Naive thymus-derived CD8-positive, alpha-beta T cell (primary cell): ENCODE measurements at regions not wholly inside any gene's neighbourhood (a gene's known extent, or its start where the extent isn't known, plus 50 kb on each side); places are given as distances from the start of the nearest gene placed in this dataset.

Experiments
- ATAC-seq, 2 donors: fragments of 150-1000 bp; cut with Tn5 transposase in 1 of 2; sonication (Bioruptor Pico), chemical (Tn5 transposase) in 1 of 2; 1 replicate in 1 of 2; 2 replicates in 1 of 2; pipeline ENCODE4 v1.10.0; 2021; ENCODE audit warnings: mild to moderate bottlenecking in 2 of 2, moderate library complexity in 2 of 2
- POLR2A ChIA-PET: fragments of 350-600 bp; sonication (Branson Sonifier 250); formaldehyde crosslinking; loops from one replicate; lab custom pipeline; 2021; ENCODE audit warnings: antibody characterized with exemption; lab: Charles Lee
- DNase-seq, 10 donors: peaks; one replicate each; pipeline versions ENCODE4 v3.0.0 to v3.0.0-alpha.2; 2020 to 2022
- H3K27ac Mint-ChIP-seq, 10 donors: one replicate each; pipeline ENCODE4 v1.8.0; 2020 to 2022; ENCODE audit warnings: mild to moderate bottlenecking in 10 of 10, mixed read lengths in 10 of 10, moderate library complexity in 4 of 10, inconsistent platforms in 1 of 10
- H3K27me3 Mint-ChIP-seq, 5 donors: one replicate each; pipeline ENCODE4 v1.8.0; 2021 to 2022; ENCODE audit warnings: mixed read lengths in 5 of 5
- H3K36me3 Mint-ChIP-seq, 3 donors: one replicate each; pipeline ENCODE4 v1.8.0; 2020 to 2022; ENCODE audit warnings: mixed read lengths in 3 of 3, mild to moderate bottlenecking in 2 of 3, inconsistent platforms in 1 of 3
- H3K4me1 Mint-ChIP-seq, 4 donors: one replicate each; pipeline ENCODE4 v1.8.0; 2021 to 2022; ENCODE audit warnings: mixed read lengths in 4 of 4
- H3K4me3 Mint-ChIP-seq, 10 donors: one replicate each; pipeline ENCODE4 v1.8.0; 2020 to 2022; ENCODE audit warnings: mild to moderate bottlenecking in 10 of 10, mixed read lengths in 10 of 10, moderate library complexity in 6 of 10, inconsistent platforms in 1 of 10
- H3K9me3 Mint-ChIP-seq, 9 donors: one replicate each; pipeline ENCODE4 v1.8.0; 2020 to 2022; ENCODE audit warnings: mixed read lengths in 9 of 9, mild to moderate bottlenecking in 3 of 9, inconsistent platforms in 1 of 9, moderate library complexity in 1 of 9

DNA sequence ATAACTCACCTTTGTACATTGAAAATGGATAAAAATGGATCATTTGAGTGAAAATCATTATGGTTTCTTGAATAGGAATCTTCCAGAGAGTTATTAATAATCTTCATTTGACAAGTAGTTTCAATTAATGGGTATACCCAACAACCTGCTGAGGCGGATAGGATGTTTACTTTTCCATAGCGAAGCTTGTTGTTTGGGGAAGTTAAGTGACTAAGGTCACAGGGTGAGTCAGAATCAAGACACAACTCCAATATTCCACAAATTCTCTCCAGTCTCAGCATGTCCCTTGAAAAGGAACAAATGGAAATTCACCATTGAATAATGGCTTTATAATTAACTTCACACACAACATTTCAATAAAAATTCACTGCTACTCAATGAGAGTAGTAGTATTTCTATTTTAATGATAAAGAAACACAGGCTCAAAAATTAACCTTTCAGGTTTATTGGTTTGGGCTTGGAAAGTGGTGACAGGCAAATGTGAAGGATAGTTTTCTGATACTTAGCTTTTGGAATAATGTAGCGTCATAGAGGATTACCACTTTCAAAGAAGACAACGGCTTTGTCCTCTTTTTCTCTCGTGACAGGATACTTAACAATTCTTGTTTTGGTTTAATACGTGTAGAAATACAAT, 211.3 kb downstream of the GPD2 start:
- POLR2A ChIA-PET = no interaction called here
- no peak overlapping the region for H3K4me3 Mint-ChIP-seq
- DNase-seq (no peak), ATAC-seq (no peak)
- peaks cover 0 to 12% (median 0%) of the 10 kb centered on the region in 9 donors for H3K9me3 Mint-ChIP-seq
- peaks cover 4 to 14% (median 7%) of the 10 kb centered on the region in 5 donors for H3K27me3 Mint-ChIP-seq
- no peak overlapping the region for H3K27ac Mint-ChIP-seq
- no peaks in the 10 kb centered on the region for H3K4me1 Mint-ChIP-seq
- no peaks in the 10 kb centered on the region for H3K36me3 Mint-ChIP-seq

DNA sequence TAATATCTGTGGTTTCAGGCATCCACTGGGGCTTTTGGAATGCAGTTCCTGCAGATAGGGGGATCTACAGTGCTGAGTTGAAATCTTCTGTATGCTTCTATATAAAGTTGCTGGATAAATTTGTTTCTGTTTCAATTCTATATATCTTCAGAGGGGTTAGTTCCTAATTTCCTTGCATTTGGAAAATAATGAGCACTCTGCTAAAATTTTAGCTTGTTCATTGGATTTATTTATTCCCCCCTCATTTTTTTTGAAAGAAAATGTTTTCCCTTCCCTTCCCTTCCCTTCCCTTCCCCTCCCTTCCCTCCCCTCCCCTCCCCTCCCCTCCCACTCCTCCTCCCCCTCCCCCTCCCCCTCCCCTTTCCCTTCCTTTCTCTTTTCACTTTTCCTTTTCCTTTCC, 212.3 kb downstream of the GPD2 start:
- POLR2A ChIA-PET = no interaction called here
- H3K4me3 Mint-ChIP-seq = no peak overlapping the region
- H3K27ac Mint-ChIP-seq = no peak overlapping the region
- no peak for DNase-seq
- no peak for ATAC-seq
- no peaks in the 10 kb centered on the region for H3K4me1 Mint-ChIP-seq
- H3K36me3 Mint-ChIP-seq = no peaks in the 10 kb centered on the region
- peaks cover 4 to 14% (median 7%) of the 10 kb centered on the region in 5 donors for H3K27me3 Mint-ChIP-seq
- H3K9me3 Mint-ChIP-seq = peaks cover 0 to 12% (median 0%) of the 10 kb centered on the region in 9 donors

DNA sequence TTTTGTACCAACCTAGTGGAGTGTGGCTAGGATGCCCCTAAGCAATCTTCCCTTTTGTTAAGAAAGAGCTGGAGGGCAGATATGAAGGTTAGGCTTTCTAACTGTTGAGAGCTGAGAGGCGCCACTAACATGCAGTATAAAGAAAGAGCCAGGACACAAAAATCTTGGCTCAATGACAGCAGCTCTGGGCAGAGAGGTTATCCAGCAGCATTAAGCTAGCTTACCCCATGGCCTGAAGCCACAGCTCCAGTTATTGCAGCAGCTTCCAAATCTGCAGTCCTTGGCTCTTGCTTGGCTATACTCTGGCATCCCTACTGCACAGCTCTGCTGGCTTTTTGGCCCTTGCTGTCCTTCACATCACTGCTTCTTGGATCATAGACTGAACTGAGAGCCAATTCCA, 213.4 kb downstream of the GPD2 start:
- Mint-ChIP-seq H3K27me3 (peaks cover 4 to 14% (median 7%) of the 10 kb centered on the region in 5 donors), H3K4me3 (no peak overlapping the region), H3K4me1 (no peaks in the 10 kb centered on the region), H3K27ac (no peak overlapping the region), H3K9me3 (peaks cover 0 to 12% (median 0%) of the 10 kb centered on the region in 9 donors), H3K36me3 (no peaks in the 10 kb centered on the region)
- no peak for ATAC-seq
- POLR2A ChIA-PET = no interaction called here
- DNase-seq = no peak

DNA sequence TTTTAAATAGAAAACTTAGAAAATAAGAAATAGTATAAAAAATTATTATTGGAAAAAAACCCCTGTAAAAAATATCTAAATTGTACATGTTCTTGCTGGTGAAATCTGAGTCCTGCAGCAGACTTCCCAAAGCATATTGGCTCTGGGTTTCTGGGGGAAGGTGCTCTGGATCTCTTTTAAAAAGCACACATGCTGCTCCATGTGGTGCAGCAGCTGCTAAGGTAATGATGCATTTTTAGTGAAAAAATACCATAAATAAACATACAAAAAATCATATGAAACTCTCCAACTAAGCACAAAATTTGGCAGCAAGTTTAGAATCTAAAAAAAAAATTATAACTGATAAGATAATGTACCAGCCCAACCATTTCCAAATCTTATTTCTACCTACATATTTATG, 216.5 kb downstream of the GPD2 start:
- Mint-ChIP-seq H3K9me3 (no peaks in the 10 kb centered on the region), H3K4me3 (no peak overlapping the region), H3K36me3 (no peaks in the 10 kb centered on the region), H3K27me3 (peaks cover 0 to 5% (median 5%) of the 10 kb centered on the region in 5 donors), H3K4me1 (no peaks in the 10 kb centered on the region), H3K27ac (no peak overlapping the region)
- DNase-seq = no peak
- no peak for ATAC-seq
- POLR2A ChIA-PET = no interaction called here

DNA sequence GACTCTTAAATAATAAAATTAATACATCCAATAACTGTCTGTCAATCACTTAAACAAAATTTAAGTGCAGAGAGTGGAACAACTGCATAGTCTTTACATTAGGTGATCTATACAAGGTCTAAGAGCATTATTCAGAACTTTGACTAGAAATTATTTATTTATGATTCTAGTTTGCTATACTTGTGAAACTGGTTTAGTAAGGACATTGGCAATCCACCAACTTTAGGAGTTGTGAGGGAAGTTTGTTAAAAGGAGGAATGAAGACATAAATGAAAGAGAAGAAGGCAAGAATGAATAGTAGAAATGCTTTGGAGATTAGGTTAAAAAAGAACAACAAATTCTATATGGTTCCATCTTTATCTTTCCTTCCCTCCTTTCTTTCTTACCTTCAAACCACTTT, 217.5 kb downstream of the GPD2 start:
- no peak for ATAC-seq
- no peak overlapping the region for H3K4me3 Mint-ChIP-seq
- DNase-seq = no peak

DNA sequence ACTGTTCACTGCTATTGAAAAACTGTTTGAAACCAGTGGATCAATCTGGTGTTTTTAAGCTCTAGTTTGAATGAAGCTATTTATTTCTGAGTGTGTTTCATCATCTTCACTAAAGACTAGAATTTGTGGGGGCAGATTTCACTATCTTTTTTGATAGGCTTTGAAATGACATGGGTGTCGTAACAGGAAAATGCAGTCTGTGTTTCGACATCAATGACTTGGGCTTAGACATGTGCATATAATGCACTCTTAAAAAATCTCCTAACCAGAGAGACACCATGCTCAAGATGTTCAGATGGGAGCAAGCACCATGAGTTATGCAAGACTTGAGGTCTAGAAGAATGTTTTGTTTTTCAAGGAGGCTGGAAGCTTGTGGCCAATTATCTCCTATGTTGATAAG, 221.6 kb downstream of the GPD2 start:
- no peak for DNase-seq
- Mint-ChIP-seq H3K4me1 (no peaks in the 10 kb centered on the region), H3K9me3 (peaks cover 0 to 2% (median 0%) of the 10 kb centered on the region in 9 donors), H3K27ac (no peak overlapping the region), H3K27me3 (peaks cover 0 to 14% (median 2%) of the 10 kb centered on the region in 5 donors), H3K36me3 (no peaks in the 10 kb centered on the region), H3K4me3 (no peak overlapping the region)
- ATAC-seq = no peak
- POLR2A ChIA-PET = no interaction called here

More for the DNA sequence above, 217.5 kb downstream of the GPD2 start:
- H3K27me3 Mint-ChIP-seq = peaks cover 0 to 5% (median 5%) of the 10 kb centered on the region in 5 donors
- POLR2A ChIA-PET = no interaction called here
- H3K9me3 Mint-ChIP-seq = no peaks in the 10 kb centered on the region
- no peaks in the 10 kb centered on the region for H3K4me1 Mint-ChIP-seq
- no peaks in the 10 kb centered on the region for H3K36me3 Mint-ChIP-seq
- no peak overlapping the region for H3K27ac Mint-ChIP-seq

DNA sequence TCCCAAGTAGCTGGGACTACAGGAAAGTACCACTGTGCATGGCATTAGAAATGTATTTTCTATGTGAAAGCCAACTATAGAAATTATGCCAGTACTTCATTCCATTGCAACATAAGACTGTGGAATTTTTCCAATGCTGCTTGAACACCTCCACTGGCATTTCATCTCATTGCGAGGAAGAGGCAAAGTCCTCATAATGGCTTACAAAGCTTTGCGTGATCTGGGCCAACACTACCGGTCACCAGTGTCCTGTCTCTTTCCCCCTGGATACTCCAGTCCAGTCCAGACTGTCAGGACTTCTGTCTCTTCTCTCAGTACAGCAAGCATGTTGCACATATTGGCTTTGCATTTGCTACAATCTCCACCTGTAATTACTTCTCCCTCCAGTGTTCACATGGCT, 223.5 kb downstream of the GPD2 start:
- POLR2A ChIA-PET = no interaction called here
- Mint-ChIP-seq H3K4me3 (no peak overlapping the region), H3K27me3 (peaks cover 0 to 14% (median 2%) of the 10 kb centered on the region in 5 donors), H3K4me1 (peaks cover 0 to 2% (median 0%) of the 10 kb centered on the region in 4 donors), H3K36me3 (no peaks in the 10 kb centered on the region), H3K9me3 (peaks cover 0 to 2% (median 0%) of the 10 kb centered on the region in 9 donors), H3K27ac (no peak overlapping the region)
- ATAC-seq (no peak), DNase-seq (no peak)

DNA sequence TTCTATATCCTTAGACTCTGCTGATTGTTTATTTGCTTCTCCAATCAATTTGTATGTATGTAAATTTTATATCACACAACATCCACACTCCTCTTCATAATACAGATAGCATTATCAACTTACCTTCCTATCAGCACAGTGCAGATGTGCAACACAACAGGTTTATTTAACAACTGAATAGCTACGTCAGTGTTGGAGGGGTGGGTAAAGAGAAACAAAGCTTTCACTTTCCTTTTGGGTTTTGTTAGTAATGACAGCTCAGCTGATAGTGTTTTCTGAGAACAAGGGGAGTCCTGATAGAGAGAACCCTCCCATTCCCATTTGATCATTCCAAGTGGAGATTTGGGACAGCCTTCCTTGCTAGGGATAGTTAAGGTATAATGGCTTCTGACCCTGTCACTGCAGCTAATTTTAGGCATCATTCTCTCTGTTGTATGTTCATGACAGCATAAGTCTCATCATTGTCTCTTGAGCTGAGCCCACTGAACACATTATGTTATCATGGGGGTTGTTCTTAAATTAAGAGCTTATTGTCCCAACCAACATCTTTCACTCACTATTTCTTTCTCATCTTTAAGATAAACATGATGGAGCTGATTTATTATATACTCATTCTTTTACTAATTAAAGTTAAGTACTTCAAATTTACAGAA, 227.7 kb downstream of the GPD2 start:
- DNase-seq (no peak), ATAC-seq (no peak)
- Mint-ChIP-seq H3K4me1 (peaks cover 0 to 2% (median 0%) of the 10 kb centered on the region in 4 donors), H3K4me3 (no peak overlapping the region), H3K36me3 (peaks cover 0 to 7% (median 1%) of the 10 kb centered on the region in 3 donors), H3K9me3 (peaks cover 0 to 15% (median 4%) of the 10 kb centered on the region in 9 donors), H3K27ac (no peak overlapping the region), H3K27me3 (peaks cover 0 to 12% (median 5%) of the 10 kb centered on the region in 5 donors)
- POLR2A ChIA-PET = no interaction called here

DNA sequence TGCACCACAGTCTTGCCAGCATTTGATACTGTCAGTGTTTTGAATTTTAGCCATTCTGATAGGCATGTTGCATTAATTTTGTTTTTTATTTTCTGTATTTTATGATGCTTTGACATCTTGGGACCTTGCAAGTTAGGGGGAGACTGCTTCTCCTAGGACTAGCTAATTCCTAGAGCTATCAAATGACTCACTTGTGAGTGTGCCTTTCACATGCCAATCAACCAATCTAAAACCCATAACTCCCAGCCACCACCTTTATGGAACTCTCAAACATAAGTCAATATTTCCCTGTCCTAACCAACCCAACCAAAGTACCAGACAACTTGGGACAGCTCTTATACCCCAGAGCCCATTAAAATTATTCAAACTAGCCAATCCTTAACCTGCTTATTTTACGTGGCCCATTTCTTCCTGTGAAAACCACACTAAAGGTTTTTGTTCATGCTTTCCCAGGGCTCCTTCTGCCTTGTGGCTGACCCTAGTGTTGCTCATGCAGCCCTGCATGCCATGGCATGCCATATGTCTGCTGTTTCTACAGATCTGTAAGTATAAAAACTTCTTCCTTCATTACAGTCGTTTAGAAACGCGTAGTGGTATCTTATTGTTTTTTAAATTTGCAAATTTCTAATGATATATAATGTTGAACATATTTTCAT, 230.1 kb downstream of the GPD2 start:
- Mint-ChIP-seq H3K27ac (no peak overlapping the region), H3K4me1 (peaks cover 0 to 2% (median 0%) of the 10 kb centered on the region in 4 donors), H3K9me3 (peaks cover 0 to 21% (median 4%) of the 10 kb centered on the region in 9 donors), H3K4me3 (no peak overlapping the region), H3K27me3 (peaks cover 0 to 15% (median 7%) of the 10 kb centered on the region in 5 donors), H3K36me3 (peaks cover 0 to 9% (median 1%) of the 10 kb centered on the region in 3 donors)
- POLR2A ChIA-PET = no interaction called here
- ATAC-seq (no peak), DNase-seq (no peak)

DNA sequence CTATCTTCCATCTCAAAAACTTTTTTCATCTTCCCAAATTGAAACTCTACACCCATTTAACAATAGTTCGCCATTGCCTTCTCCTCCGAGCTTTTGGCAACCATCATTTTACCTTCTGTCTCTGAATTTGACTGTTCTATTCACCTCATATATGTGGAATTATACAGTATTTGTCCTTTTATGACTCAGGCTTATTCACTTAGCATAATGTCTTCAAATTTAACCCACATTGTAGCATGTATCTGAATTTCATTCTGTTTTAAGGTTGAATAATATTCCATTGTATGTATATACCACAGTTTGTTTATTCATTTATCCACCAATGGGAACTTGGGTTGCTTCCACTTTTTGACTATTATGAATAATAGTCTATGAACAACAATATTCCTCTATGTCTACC, 233.9 kb downstream of the GPD2 start:
- Mint-ChIP-seq H3K36me3 (peaks cover 0 to 9% (median 1%) of the 10 kb centered on the region in 3 donors), H3K4me1 (no peaks in the 10 kb centered on the region), H3K27ac (no peak overlapping the region), H3K27me3 (peaks cover 0 to 15% (median 7%) of the 10 kb centered on the region in 5 donors), H3K9me3 (peaks cover 0 to 21% (median 4%) of the 10 kb centered on the region in 9 donors), H3K4me3 (no peak overlapping the region)
- ATAC-seq = no peak
- POLR2A ChIA-PET = no interaction called here
- DNase-seq = no peak

DNA sequence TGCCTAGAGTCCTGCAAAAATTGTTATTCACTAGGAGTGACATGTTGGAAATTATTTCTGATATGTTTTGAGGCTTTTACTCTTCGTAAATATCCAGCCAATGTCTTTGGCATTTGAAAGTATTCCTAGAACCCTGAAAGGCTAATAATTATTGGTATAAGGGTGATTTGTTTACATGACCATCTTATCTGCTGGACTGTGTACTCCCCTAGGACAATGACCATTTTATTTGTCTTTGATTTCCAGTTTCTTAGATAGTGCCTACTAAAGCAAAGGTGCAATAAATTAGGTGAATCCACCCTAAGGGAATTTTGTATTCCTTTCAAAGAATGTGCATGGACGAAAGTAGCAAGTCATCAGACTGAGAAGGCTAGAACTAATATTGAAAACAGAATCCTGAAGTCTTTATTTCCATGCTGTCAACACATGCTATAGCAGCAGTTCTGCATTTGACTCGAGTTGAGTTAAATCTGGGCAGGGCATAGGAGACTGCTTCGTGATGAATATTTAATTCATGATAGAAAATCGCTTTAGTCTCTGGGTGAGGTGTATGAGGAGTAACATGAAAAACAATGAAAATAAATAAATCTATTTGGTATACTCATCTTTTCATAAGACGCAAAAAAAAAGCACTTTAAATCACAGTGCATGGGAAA, 235.7 kb downstream of the GPD2 start:
- POLR2A ChIA-PET = no interaction called here
- Mint-ChIP-seq H3K4me1 (no peaks in the 10 kb centered on the region), H3K27me3 (peaks cover 0 to 14% (median 7%) of the 10 kb centered on the region in 5 donors), H3K4me3 (no peak overlapping the region), H3K36me3 (peaks cover 0 to 9% (median 1%) of the 10 kb centered on the region in 3 donors), H3K27ac (no peak overlapping the region), H3K9me3 (peaks cover 0 to 21% (median 4%) of the 10 kb centered on the region in 9 donors)
- ATAC-seq (no peak), DNase-seq (no peak)

DNA sequence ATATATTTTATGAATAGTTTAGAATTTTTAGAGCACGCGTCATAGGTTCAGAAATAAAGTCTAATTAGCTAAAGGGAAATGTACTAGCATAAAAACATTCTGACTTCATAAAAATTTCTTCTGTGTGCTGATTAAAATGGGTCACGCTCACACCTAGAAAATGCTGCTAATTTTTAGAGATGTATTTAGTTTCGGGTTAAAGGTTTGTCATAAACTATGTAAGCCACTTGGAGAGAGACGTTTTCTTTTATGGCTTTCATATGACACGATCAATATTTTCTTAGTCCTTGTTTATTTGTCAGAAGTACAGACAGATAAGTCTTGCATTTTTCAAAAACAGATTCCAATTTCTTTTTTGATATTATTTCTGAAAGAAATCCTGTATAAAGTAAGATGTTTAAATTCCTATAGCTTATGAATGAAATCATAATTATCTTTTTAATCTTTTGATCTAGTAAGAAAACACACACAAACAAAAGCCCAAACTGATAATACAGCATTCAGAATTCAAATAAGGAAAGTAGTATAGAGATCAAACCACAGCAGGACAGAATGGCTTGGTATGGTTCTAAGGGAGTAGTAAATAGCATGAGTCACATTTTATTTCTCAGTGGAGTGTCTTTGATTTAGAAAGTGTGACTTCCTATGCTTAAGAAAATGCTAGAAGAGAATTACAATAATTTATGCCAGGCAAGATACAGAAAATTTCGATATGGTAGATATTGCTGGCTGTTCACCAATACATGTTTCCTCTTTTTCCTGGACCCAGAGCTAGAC, 236.6 kb downstream of the GPD2 start:
- no peaks in the 10 kb centered on the region for H3K4me1 Mint-ChIP-seq
- ATAC-seq = no peak
- H3K4me3 Mint-ChIP-seq = no peak overlapping the region
- H3K27me3 Mint-ChIP-seq = peaks cover 0 to 14% (median 4%) of the 10 kb centered on the region in 5 donors
- H3K9me3 Mint-ChIP-seq = peaks cover 0 to 17% (median 4%) of the 10 kb centered on the region in 9 donors
- H3K27ac Mint-ChIP-seq = no peak overlapping the region
- POLR2A ChIA-PET = no interaction called here
- DNase-seq = no peak
- H3K36me3 Mint-ChIP-seq = peaks cover 0 to 9% (median 0%) of the 10 kb centered on the region in 3 donors
